DMS153 treated with DMSO at 0.1 percent for 48 hours (cell line): ENCODE measurements at regions not wholly inside any gene's neighbourhood (a gene's known extent, or its start where the extent isn't known, plus 50 kb on each side); places are given as distances from the start of the nearest gene placed in this dataset.
"Not testable (repeated sequence)": the region's sequence is repeated elsewhere in the genome, so short reads cannot be mapped to it uniquely, and the experiment has no call there.

Experiments
- DNase-seq: peaks from one replicate; lab custom pipeline; 2025; ENCODE audit not compliant: unreplicated experiment; lab: John Stamatoyannopoulos, UW

- no peak for DNase-seq
These were observed 252.2 kb upstream of the SPHKAP start for GRCh38 chr2:228433721-228434120.

GRCh38 chr2:228432116-228432515 is 250.6 kb upstream of the SPHKAP start:
- DNase-seq = no peak

- DNase-seq = no peak
These were observed 249.5 kb upstream of the SPHKAP start for GRCh38 chr2:228430986-228431385.

GRCh38 chr2:228426502-228427216 is 245.2 kb upstream of the SPHKAP start:
- DNase-seq = no peak

- not testable (repeated sequence) for DNase-seq
These were observed 244.0 kb upstream of the SPHKAP start for GRCh38 chr2:228425411-228426060.

- DNase-seq = no peak
These were observed 236.5 kb upstream of the SPHKAP start for GRCh38 chr2:228417956-228418355.

- no peak for DNase-seq
These were observed 236.0 kb upstream of the SPHKAP start for GRCh38 chr2:228417526-228417925.

GRCh38 chr2:228410061-228410460 is 228.6 kb upstream of the SPHKAP start:
- no peak for DNase-seq

GRCh38 chr2:228409493-228409892 is 228.0 kb upstream of the SPHKAP start:
- DNase-seq = no peak

GRCh38 chr2:228408529-228409227 is 227.2 kb upstream of the SPHKAP start:
- DNase-seq = no peak

- no peak for DNase-seq
These were observed 226.3 kb upstream of the SPHKAP start for GRCh38 chr2:228407821-228408220.

- DNase-seq = no peak
These were observed 219.8 kb upstream of the SPHKAP start for GRCh38 chr2:228401065-228401912.

- DNase-seq = no peak
These were observed 206.3 kb upstream of the SPHKAP start for GRCh38 chr2:228387776-228388175.

- DNase-seq = no peak
These were observed 197.4 kb upstream of the SPHKAP start for GRCh38 chr2:228378696-228379425.

GRCh38 chr2:228378233-228378632 is 196.7 kb upstream of the SPHKAP start:
- no peak for DNase-seq

GRCh38 chr2:228377533-228377932 is 196.0 kb upstream of the SPHKAP start:
- peak; percentile 31 for DNase-seq

- DNase-seq = no peak
These were observed 193.3 kb upstream of the SPHKAP start for GRCh38 chr2:228374741-228375140.

- no peak for DNase-seq
These were observed 191.7 kb upstream of the SPHKAP start for GRCh38 chr2:228373191-228373590.

GRCh38 chr2:228372212-228372611 is 190.7 kb upstream of the SPHKAP start:
- DNase-seq = no peak

- no peak for DNase-seq
These were observed 188.0 kb upstream of the SPHKAP start for GRCh38 chr2:228369400-228370031.
